SK-N-SH treated with all-trans-retinoic acid at 6 μM for 48 hours (cell line): ENCODE measurements at regions not wholly inside any gene's neighbourhood (a gene's known extent, or its start where the extent isn't known, plus 50 kb on each side); places are given as distances from the start of the nearest gene placed in this dataset.

Experiments
- ARNTL ChIP-seq: fragments of 450-650 bp; formaldehyde crosslinking; IDR thresholded peaks from 2 replicates; pipeline ENCODE4 v1.5.0; 2020; ENCODE audit warnings: low read depth, mild to moderate bottlenecking, moderate library complexity, borderline replicate concordance
- BACH2 ChIP-seq: fragments of 250-450 bp; sonication (Bioruptor Pico); IDR thresholded peaks from 2 replicates; pipeline ENCODE4 v1.9.0; 2021; ENCODE audit warnings: mild to moderate bottlenecking, borderline replicate concordance
- CREB5 ChIP-seq: fragments of 250-450 bp; sonication (Bioruptor Pico); IDR thresholded peaks from 2 replicates; pipeline ENCODE4 v1.5.1; 2020; ENCODE audit warnings: low read depth, mild to moderate bottlenecking, moderate library complexity
- CSRNP3 ChIP-seq: fragments of 250-450 bp; sonication (Bioruptor Pico); IDR thresholded peaks from 2 replicates; pipeline ENCODE4 v1.5.1; 2021; ENCODE audit warnings: mild to moderate bottlenecking, moderate library complexity
- ISL1 ChIP-seq: fragments of 250-450 bp; sonication (Bioruptor Pico); IDR thresholded peaks from 2 replicates; pipeline ENCODE4 v2.1.2; 2022; ENCODE audit warnings: mild to moderate bottlenecking, moderate library complexity
- PATZ1 ChIP-seq: fragments of 250-450 bp; sonication (Bioruptor Pico); IDR thresholded peaks from 2 replicates; pipeline ENCODE4 v1.8.0; 2020; ENCODE audit warnings: mild to moderate bottlenecking, moderate library complexity, borderline replicate concordance
- POU6F1 ChIP-seq: fragments of 250-450 bp; sonication (Bioruptor Pico); IDR thresholded peaks from 2 replicates; pipeline ENCODE4 v1.8.0; 2021; ENCODE audit warnings: low read depth, mild to moderate bottlenecking, moderate library complexity, borderline replicate concordance
- RARB ChIP-seq: fragments of 250-450 bp; sonication (Bioruptor Pico); IDR thresholded peaks from 2 replicates; pipeline ENCODE4 v1.8.0; 2021; ENCODE audit warnings: mild to moderate bottlenecking, moderate library complexity
- TCF4 ChIP-seq: fragments of 250-450 bp; sonication (Bioruptor Pico); IDR thresholded peaks from 2 replicates; pipeline ENCODE4 v1.8.0; 2021; ENCODE audit warnings: mild to moderate bottlenecking, moderate library complexity, borderline replicate concordance

- TF ChIP-seq RARB (CRISPR knock-in tag) (no peak), CREB5 (CRISPR knock-in tag) (no peak), ARNTL (CRISPR knock-in tag) (no peak), BACH2 (no peak), CSRNP3 (CRISPR knock-in tag) (no peak), POU6F1 (CRISPR knock-in tag) (no peak), ISL1 (no peak), TCF4 (CRISPR knock-in tag) (no peak), PATZ1 (CRISPR knock-in tag) (no peak)
Observed at GRCh38 chr1:163874070-163874469, 552.3 kb downstream of the NUF2 start.
